A549 (cell line): ENCODE measurements at regions not wholly inside any gene's neighbourhood (a gene's known extent, or its start where the extent isn't known, plus 50 kb on each side); places are given as distances from the start of the nearest gene placed in this dataset.

Experiments
- BHLHE40 ChIP-seq: IDR thresholded peaks from 2 replicates; pipeline ENCODE4 v1.6.1; 2012; ENCODE audit warnings: low read depth, low read length, inconsistent platforms
- CEBPB ChIP-seq, 2 experiments: fragments of >200 bp in 1 of 2; sonication (Bioruptor Twin) in 1 of 2; formaldehyde crosslinking in 1 of 2; IDR thresholded peaks; 2 replicates each; pipeline ENCODE4 v1.6.1; 2012 to 2016
- CTCF ChIP-seq: fragments of >200 bp; sonication (Bioruptor Twin); formaldehyde crosslinking; IDR thresholded peaks from 3 replicates; pipeline ENCODE4 v1.5.1; 2016
- EP300 ChIP-seq, 2 experiments: fragments of >200 bp; sonication (Bioruptor Twin); formaldehyde crosslinking; IDR thresholded peaks; 2 replicates in 1 of 2; 3 replicates in 1 of 2; pipeline ENCODE4 v1.6.1; 2016 to 2017
- ESRRA ChIP-seq: fragments of 150-350 bp; IDR thresholded peaks from 2 replicates; pipeline ENCODE4 v1.6.1; 2014; ENCODE audit warnings: mild to moderate bottlenecking, low read length, borderline replicate concordance
- HDAC2 ChIP-seq: fragments of 200-600 bp; sonication (generic); IDR thresholded peaks from 2 replicates; pipeline ENCODE4 v1.6.1; 2016
- MAX ChIP-seq: IDR thresholded peaks from 2 replicates; pipeline ENCODE4 v1.6.1; 2012
- POLR2A ChIP-seq: IDR thresholded peaks from 2 replicates; pipeline ENCODE4 v1.6.1; 2012; ENCODE audit warnings: mild to moderate bottlenecking, low read length
- RAD21 ChIP-seq, 2 experiments: fragments of >200 bp in 1 of 2; sonication (Bioruptor Twin) in 1 of 2; formaldehyde crosslinking in 1 of 2; IDR thresholded peaks in 1 of 2; conservative IDR thresholded peaks in 1 of 2; 2 replicates in 1 of 2; 3 replicates in 1 of 2; pipeline ENCODE4 v1.6.1; 2012 to 2018; ENCODE audit warnings: inconsistent platforms in 1 of 2
- USF2 ChIP-seq: fragments of 450-650 bp; IDR thresholded peaks from 2 replicates; pipeline ENCODE4 v1.6.1; 2014; ENCODE audit warnings: antibody characterized with exemption

GRCh38 chr11:28835317-28835716 lies 727.1 kb downstream of the METTL15 start:
- TF ChIP-seq USF2 (no peak), CTCF (no peak), ESRRA (no peak), CEBPB (IDR thresholded peaks at IDR 0.05) (no peak), POLR2A (no peak), BHLHE40 (no peak), HDAC2 (no peak), EP300 (IDR thresholded peaks at IDR 0.05) (no peak), MAX (no peak), RAD21 (conservative IDR thresholded peaks at IDR 0.05 in 1 of 2, IDR thresholded peaks at IDR 0.05 in 1 of 2) (no peak)
